H1 (cell line): ENCODE measurements at regions not wholly inside any gene's neighbourhood (a gene's known extent, or its start where the extent isn't known, plus 50 kb on each side); places are given as distances from the start of the nearest gene placed in this dataset.

Experiments used
- CTCF ChIA-PET: fragments of 300-600 bp; sonication (Branson Sonifier 250); formaldehyde crosslinking; loops from one replicate; lab custom pipeline; 2021; ENCODE audit not compliant: partially characterized antibody; lab: Charles Lee
- POLR2A ChIA-PET: fragments of 300-600 bp; sonication (Branson Sonifier 250); formaldehyde crosslinking; loops from one replicate; lab custom pipeline; 2021; ENCODE audit warnings: inconsistent platforms; ENCODE audit not compliant: partially characterized antibody; lab: Charles Lee
- DNase-seq, 2 experiments: peaks; one replicate each; pipeline versions ENCODE4 v3.0.0 to v3.0.0-alpha.2; 2010 to 2022; ENCODE audit warnings: low spot score in 2 of 2, low read depth in 1 of 2, mixed read lengths in 1 of 2
- FAIRE-seq: peaks from 2 replicates; lab custom pipeline; 2011; peaks lifted over from hg19 to GRCh38; lab: Jason Lieb, UNC
- H2AFZ ChIP-seq: 2 replicates; pipeline ENCODE4 v1.8.1; 2012; ENCODE audit warnings: low read length, inconsistent platforms
- H2AK5ac ChIP-seq: 2 replicates; pipeline ENCODE4 v1.6.1; 2013; ENCODE audit warnings: low read depth, low read length
- H2BK120ac ChIP-seq: replicated peaks from 2 replicates; pipeline ENCODE3; 2013; ENCODE audit warnings: low read depth, low read length, inconsistent platforms
- H2BK12ac ChIP-seq: 2 replicates; pipeline ENCODE4 v1.6.1; 2013; ENCODE audit warnings: low read depth, low read length
- H2BK15ac ChIP-seq: 2 replicates; pipeline ENCODE4 v1.6.1; 2013; ENCODE audit warnings: low read length
- H2BK20ac ChIP-seq: 2 replicates; pipeline ENCODE4 v1.6.1; 2013; ENCODE audit warnings: low read length
- H2BK5ac ChIP-seq: 2 replicates; pipeline ENCODE4 v1.6.1; 2013; ENCODE audit warnings: low read depth, low read length
- H3K14ac ChIP-seq: 2 replicates; pipeline ENCODE4 v1.6.1; 2013; ENCODE audit warnings: inconsistent platforms; ENCODE audit not compliant: insufficient read length
- H3K18ac ChIP-seq: 2 replicates; pipeline ENCODE4 v1.6.1; 2013; ENCODE audit warnings: low read length; ENCODE audit errors: extremely low read depth
- H3K23ac ChIP-seq: 2 replicates; pipeline ENCODE4 v1.6.1; 2013; ENCODE audit warnings: inconsistent platforms; ENCODE audit not compliant: insufficient read length
- H3K23me2 ChIP-seq: 2 replicates; pipeline ENCODE4 v1.6.1; 2013; ENCODE audit warnings: low read depth, low read length
- H3K27ac ChIP-seq: 2 replicates; pipeline ENCODE4 v1.6.1; 2011; ENCODE audit warnings: low read depth, low read length, inconsistent platforms
- H3K27me3 ChIP-seq, 4 experiments: replicated peaks in 1 of 4; 1 replicate in 1 of 4; 2 replicates in 3 of 4; pipeline versions ENCODE4 v1.6.1 to v1.8.1; 2011 to 2013; ENCODE audit warnings: low read length in 3 of 4, mild to moderate bottlenecking in 3 of 4, inconsistent platforms in 2 of 4, mixed read lengths in 2 of 4, moderate library complexity in 1 of 4; ENCODE audit not compliant: control insufficient read depth in 3 of 4, insufficient read depth in 3 of 4; ENCODE audit errors: extremely low read depth in 1 of 4
- H3K36me3 ChIP-seq, 4 experiments: 2 replicates each; pipeline versions ENCODE4 v1.6.1 to v1.8.1; 2011 to 2013; ENCODE audit warnings: mild to moderate bottlenecking in 4 of 4, low read length in 3 of 4, moderate library complexity in 2 of 4, control low read depth in 1 of 4, inconsistent platforms in 1 of 4; ENCODE audit not compliant: insufficient read depth in 4 of 4, control insufficient read depth in 2 of 4
- H3K4ac ChIP-seq: replicated peaks from 2 replicates; pipeline ENCODE3; 2013; ENCODE audit warnings: low read length, low read depth, mixed read lengths, inconsistent platforms; ENCODE audit not compliant: insufficient read length
- H3K4me1 ChIP-seq, 4 experiments: replicated peaks in 1 of 4; 1 replicate in 1 of 4; 2 replicates in 3 of 4; pipeline versions ENCODE4 v1.6.1 to v1.8.1; 2011 to 2013; ENCODE audit warnings: low read length in 3 of 4, inconsistent platforms in 2 of 4, mixed read lengths in 1 of 4; ENCODE audit not compliant: insufficient read depth in 4 of 4, control insufficient read depth in 3 of 4
- H3K4me2 ChIP-seq, 2 experiments: 2 replicates each; pipeline versions ENCODE4 v1.6.1 to v1.8.1; 2011 to 2013; ENCODE audit warnings: low read depth in 2 of 2, low read length in 2 of 2, control low read depth in 1 of 2, inconsistent platforms in 1 of 2, mild to moderate bottlenecking in 1 of 2; ENCODE audit not compliant: insufficient read depth in 1 of 2
- H3K4me3 ChIP-seq, 4 experiments: fragments of 200-600, 300-600 bp in 1 of 4; sonication (generic), shearing (Covaris generic), sonication (Bioruptor Twin) in 1 of 4; 2 replicates each; pipeline versions ENCODE4 v1.5.1 to v1.8.1; 2011 to 2016; ENCODE audit warnings: low read length in 4 of 4, low read depth in 3 of 4, control low read depth in 2 of 4, inconsistent platforms in 2 of 4, mild to moderate bottlenecking in 2 of 4, mixed read lengths in 1 of 4, moderate library complexity in 1 of 4; ENCODE audit not compliant: insufficient read depth in 2 of 4; ENCODE audit errors: extremely low read depth in 1 of 4
- H3K56ac ChIP-seq: replicated peaks from 2 replicates; pipeline ENCODE3; 2013; ENCODE audit warnings: low read depth, mild to moderate bottlenecking, mixed read lengths, low read length, inconsistent platforms; ENCODE audit not compliant: insufficient read length
- H3K79me1 ChIP-seq: 2 replicates; pipeline ENCODE4 v1.6.1; 2013; ENCODE audit warnings: low read depth, low read length, control low read depth
- H3K79me2 ChIP-seq, 2 experiments: 2 replicates each; pipeline versions ENCODE4 v1.6.1 to v1.8.1; 2012 to 2013; ENCODE audit warnings: low read length in 2 of 2, mild to moderate bottlenecking in 2 of 2, inconsistent platforms in 1 of 2; ENCODE audit not compliant: insufficient read depth in 2 of 2, control insufficient read depth in 1 of 2
- H3K9ac ChIP-seq, 4 experiments: replicated peaks in 1 of 4; 1 replicate in 1 of 4; 2 replicates in 3 of 4; pipeline versions ENCODE4 v1.6.1 to v1.8.1; 2011 to 2013; ENCODE audit warnings: low read depth in 3 of 4, low read length in 3 of 4, control low read depth in 2 of 4, mild to moderate bottlenecking in 2 of 4, moderate library complexity in 2 of 4, inconsistent platforms in 1 of 4; ENCODE audit errors: extremely low read depth in 1 of 4
- H3K9me3 ChIP-seq, 2 experiments: 2 replicates each; pipeline versions ENCODE4 v1.6.1 to v1.8.1; 2012 to 2013; ENCODE audit warnings: mild to moderate bottlenecking in 2 of 2, moderate library complexity in 2 of 2, control low read depth in 1 of 2, inconsistent platforms in 1 of 2, low read depth in 1 of 2, low read length in 1 of 2, mixed read lengths in 1 of 2; ENCODE audit not compliant: insufficient read depth in 2 of 2
- H4K20me1 ChIP-seq, 2 experiments: replicated peaks in 1 of 2; 2 replicates each; pipeline versions ENCODE3 to v1.8.1; 2011 to 2013; ENCODE audit warnings: inconsistent platforms in 2 of 2, low read length in 2 of 2, mild to moderate bottlenecking in 1 of 2; ENCODE audit not compliant: insufficient read depth in 2 of 2, control insufficient read depth in 1 of 2
- H4K5ac ChIP-seq: 2 replicates; pipeline ENCODE4 v1.6.1; 2013; ENCODE audit warnings: low read length, low read depth, mixed read lengths, inconsistent platforms; ENCODE audit not compliant: insufficient read length
- H4K8ac ChIP-seq: 2 replicates; pipeline ENCODE4 v1.8.0; 2013; ENCODE audit warnings: mild to moderate bottlenecking, moderate library complexity, low read length, inconsistent platforms; ENCODE audit not compliant: insufficient read depth; ENCODE audit errors: extremely low read depth
- H4K91ac ChIP-seq: replicated peaks from 2 replicates; pipeline ENCODE3; 2013; ENCODE audit warnings: low read length, mixed read lengths, inconsistent platforms; ENCODE audit not compliant: insufficient read length
- FOSL1 ChIP-seq: IDR thresholded peaks from 2 replicates; pipeline ENCODE4 v1.6.1; 2011; ENCODE audit warnings: mild to moderate bottlenecking, low read depth, low read length, moderate library complexity; ENCODE audit not compliant: insufficient read depth
- SRF ChIP-seq: IDR thresholded peaks from 2 replicates; pipeline ENCODE4 v1.6.1; 2011; ENCODE audit warnings: mild to moderate bottlenecking, low read depth, low read length, moderate library complexity
- TBP ChIP-seq: IDR thresholded peaks from 2 replicates; pipeline ENCODE4 v1.6.1; 2011; ENCODE audit warnings: low read depth, low read length, improper control_type of control experiment
- TCF12 ChIP-seq: IDR thresholded peaks from 2 replicates; pipeline ENCODE4 v1.6.1; 2011; ENCODE audit warnings: low read depth, mild to moderate bottlenecking, low read length
- TF ChIP-seq, protein P1 (sequence below), 3 experiments: IDR thresholded peaks; 1 replicate in 2 of 3; 2 replicates in 1 of 3; pipeline versions ENCODE4 v1.5.1 to v1.6.1; 2011; ENCODE audit warnings: low read length in 3 of 3, mild to moderate bottlenecking in 3 of 3, inconsistent platforms in 2 of 3, low read depth in 1 of 3, moderate library complexity in 1 of 3; ENCODE audit not compliant: insufficient read depth in 1 of 3; ENCODE audit errors: control extremely low read depth in 1 of 3
- TF ChIP-seq, protein P2 (sequence below): IDR thresholded peaks from 2 replicates; pipeline ENCODE4 v1.6.1; 2012; ENCODE audit warnings: inconsistent platforms

DNA sequence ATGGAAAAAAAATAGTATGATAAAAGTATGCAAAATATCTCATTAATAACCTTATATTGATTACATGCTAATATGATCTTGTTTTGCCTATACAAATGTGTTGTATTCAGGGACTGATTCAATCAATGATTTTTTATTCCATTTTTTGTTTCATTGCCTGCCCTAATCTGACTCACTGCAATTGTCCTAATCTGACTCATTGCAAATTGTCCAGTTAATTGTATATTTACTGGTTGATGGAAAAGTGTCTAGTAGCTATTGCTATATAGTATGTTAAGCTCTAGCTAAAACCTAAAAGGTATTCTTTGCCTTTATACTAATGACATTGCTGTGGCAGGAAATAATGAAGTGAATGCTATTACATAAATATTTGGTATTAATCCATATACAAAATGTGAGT, 728.9 kb upstream of the ZP4 start:
- no peaks in the 10 kb centered on the region for H4K20me1 ChIP-seq
- H3K23ac ChIP-seq = no peak overlapping the region
- FAIRE-seq (no peak), DNase-seq (no peak)
- no peak overlapping the region for H2BK120ac ChIP-seq
- no peaks in the 10 kb centered on the region for H3K79me2 ChIP-seq
- no peaks in the 10 kb centered on the region for H3K79me1 ChIP-seq
- no peaks in the 10 kb centered on the region for H3K4me1 ChIP-seq
- H2BK5ac ChIP-seq = no peak overlapping the region
- no peak overlapping the region for H2BK20ac ChIP-seq
- H4K8ac ChIP-seq = no peak overlapping the region
- H2AK5ac ChIP-seq = no peak overlapping the region
- no peak overlapping the region for H3K4ac ChIP-seq
- CTCF ChIA-PET = interaction anchor here (1.7 kb wide), 1 partner anchor 15 kb away, joined by 3 read pairs; no protein-coding TSS in a partner anchor
- H3K18ac ChIP-seq = no peak overlapping the region
- no peaks in the 10 kb centered on the region for H3K36me3 ChIP-seq
- no peak overlapping the region for H3K27ac ChIP-seq
- no peaks in the 10 kb centered on the region for H3K23me2 ChIP-seq
- H3K4me2 ChIP-seq = no peak overlapping the region
- H3K14ac ChIP-seq = no peak overlapping the region
- no peak overlapping the region for H3K4me3 ChIP-seq
- H4K5ac ChIP-seq = no peak overlapping the region
- H2BK15ac ChIP-seq = no peak overlapping the region
- no peak overlapping the region for H4K91ac ChIP-seq
- H3K27me3 ChIP-seq = no peaks in the 10 kb centered on the region
- TF ChIP-seq, protein P1, sequence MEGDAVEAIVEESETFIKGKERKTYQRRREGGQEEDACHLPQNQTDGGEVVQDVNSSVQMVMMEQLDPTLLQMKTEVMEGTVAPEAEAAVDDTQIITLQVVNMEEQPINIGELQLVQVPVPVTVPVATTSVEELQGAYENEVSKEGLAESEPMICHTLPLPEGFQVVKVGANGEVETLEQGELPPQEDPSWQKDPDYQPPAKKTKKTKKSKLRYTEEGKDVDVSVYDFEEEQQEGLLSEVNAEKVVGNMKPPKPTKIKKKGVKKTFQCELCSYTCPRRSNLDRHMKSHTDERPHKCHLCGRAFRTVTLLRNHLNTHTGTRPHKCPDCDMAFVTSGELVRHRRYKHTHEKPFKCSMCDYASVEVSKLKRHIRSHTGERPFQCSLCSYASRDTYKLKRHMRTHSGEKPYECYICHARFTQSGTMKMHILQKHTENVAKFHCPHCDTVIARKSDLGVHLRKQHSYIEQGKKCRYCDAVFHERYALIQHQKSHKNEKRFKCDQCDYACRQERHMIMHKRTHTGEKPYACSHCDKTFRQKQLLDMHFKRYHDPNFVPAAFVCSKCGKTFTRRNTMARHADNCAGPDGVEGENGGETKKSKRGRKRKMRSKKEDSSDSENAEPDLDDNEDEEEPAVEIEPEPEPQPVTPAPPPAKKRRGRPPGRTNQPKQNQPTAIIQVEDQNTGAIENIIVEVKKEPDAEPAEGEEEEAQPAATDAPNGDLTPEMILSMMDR (IDR thresholded peaks at IDR 0.05; ENCODE audit: control extremely low read depth in 1 of 3, insufficient read depth in 1 of 3, low read depth in 1 of 3, low read length in 3 of 3) = no peak
- TF ChIP-seq TBP (no peak), SRF (no peak), FOSL1 (no peak), TCF12 (no peak)
- TF ChIP-seq, protein P2, sequence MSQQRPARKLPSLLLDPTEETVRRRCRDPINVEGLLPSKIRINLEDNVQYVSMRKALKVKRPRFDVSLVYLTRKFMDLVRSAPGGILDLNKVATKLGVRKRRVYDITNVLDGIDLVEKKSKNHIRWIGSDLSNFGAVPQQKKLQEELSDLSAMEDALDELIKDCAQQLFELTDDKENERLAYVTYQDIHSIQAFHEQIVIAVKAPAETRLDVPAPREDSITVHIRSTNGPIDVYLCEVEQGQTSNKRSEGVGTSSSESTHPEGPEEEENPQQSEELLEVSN = no peak
- H3K56ac ChIP-seq = no peak overlapping the region
- no peak overlapping the region for H2AFZ ChIP-seq
- no peaks in the 10 kb centered on the region for H3K9me3 ChIP-seq
- no peak overlapping the region for H3K9ac ChIP-seq
- POLR2A ChIA-PET = no interaction called here
- H2BK12ac ChIP-seq = no peak overlapping the region
